ENCODE measurements at regions not wholly inside any gene's neighbourhood (a gene's known extent, or its start where the extent isn't known, plus 50 kb on each side); places are given as distances from the start of the nearest gene placed in this dataset.

GRCh38 chr4:30939684-30940083 is 219.5 kb downstream of the PCDH7 start:
- Mint-ChIP-seq H3K36me3 (ENCODE audit: unreplicated experiment) (peaks cover 3% of the 10 kb centered on the region), H3K27me3 (ENCODE audit: unreplicated experiment) (no peaks in the 10 kb centered on the region), H3K4me1 (ENCODE audit: unreplicated experiment) (peaks cover 15% of the 10 kb centered on the region), H3K9me3 (ENCODE audit: unreplicated experiment) (no peaks in the 10 kb centered on the region), H3K4me3 (ENCODE audit: unreplicated experiment) (no peak overlapping the region), H3K27ac (ENCODE audit: unreplicated experiment) (no peak overlapping the region)
- no peak for DNase-seq (ENCODE audit: extremely low spot score, unreplicated experiment)
- TF ChIP-seq CTCF (IDR thresholded peaks at IDR 0.05), result no peak

GRCh38 chr4:30941641-30942040 is 221.5 kb downstream of the PCDH7 start:
- Mint-ChIP-seq H3K36me3 (ENCODE audit: unreplicated experiment) (peaks cover 3% of the 10 kb centered on the region), H3K4me1 (ENCODE audit: unreplicated experiment) (peaks cover 27% of the 10 kb centered on the region), H3K27ac (ENCODE audit: unreplicated experiment) (no peak overlapping the region), H3K27me3 (ENCODE audit: unreplicated experiment) (no peaks in the 10 kb centered on the region), H3K4me3 (ENCODE audit: unreplicated experiment) (no peak overlapping the region), H3K9me3 (ENCODE audit: unreplicated experiment) (no peaks in the 10 kb centered on the region)
- DNase-seq (ENCODE audit: extremely low spot score, unreplicated experiment), result no peak
- TF ChIP-seq CTCF (IDR thresholded peaks at IDR 0.05), result no peak

- H3K4me3 Mint-ChIP-seq (ENCODE audit: unreplicated experiment), result no peak overlapping the region
- peaks cover 6% of the 10 kb centered on the region for H3K36me3 Mint-ChIP-seq (ENCODE audit: unreplicated experiment)
- no peak overlapping the region for H3K27ac Mint-ChIP-seq (ENCODE audit: unreplicated experiment)
- H3K9me3 Mint-ChIP-seq (ENCODE audit: unreplicated experiment), result no peaks in the 10 kb centered on the region
- DNase-seq (ENCODE audit: extremely low spot score, unreplicated experiment), result no peak
- H3K27me3 Mint-ChIP-seq (ENCODE audit: unreplicated experiment), result no peaks in the 10 kb centered on the region
- H3K4me1 Mint-ChIP-seq (ENCODE audit: unreplicated experiment), result peaks cover 34% of the 10 kb centered on the region
- no peak for TF ChIP-seq CTCF (IDR thresholded peaks at IDR 0.05)
These were observed 223.2 kb downstream of the PCDH7 start for GRCh38 chr4:30943356-30943755.

- TF ChIP-seq CTCF (IDR thresholded peaks at IDR 0.05), result no peak
- Mint-ChIP-seq H3K27me3 (ENCODE audit: unreplicated experiment) (no peaks in the 10 kb centered on the region), H3K4me1 (ENCODE audit: unreplicated experiment) (peaks cover 43% of the 10 kb centered on the region), H3K4me3 (ENCODE audit: unreplicated experiment) (no peak overlapping the region), H3K9me3 (ENCODE audit: unreplicated experiment) (no peaks in the 10 kb centered on the region), H3K36me3 (ENCODE audit: unreplicated experiment) (peaks cover 6% of the 10 kb centered on the region), H3K27ac (ENCODE audit: unreplicated experiment) (peak overlapping the region; percentile 82)
- no peak for DNase-seq (ENCODE audit: extremely low spot score, unreplicated experiment)
These were observed 225.4 kb downstream of the PCDH7 start for GRCh38 chr4:30945586-30945985.

- no peaks in the 10 kb centered on the region for H3K27me3 Mint-ChIP-seq (ENCODE audit: unreplicated experiment)
- H3K4me1 Mint-ChIP-seq (ENCODE audit: unreplicated experiment), result peaks cover 50% of the 10 kb centered on the region
- no peak for DNase-seq (ENCODE audit: extremely low spot score, unreplicated experiment)
- TF ChIP-seq CTCF (IDR thresholded peaks at IDR 0.05), result no peak
- peaks cover 6% of the 10 kb centered on the region for H3K36me3 Mint-ChIP-seq (ENCODE audit: unreplicated experiment)
- no peaks in the 10 kb centered on the region for H3K9me3 Mint-ChIP-seq (ENCODE audit: unreplicated experiment)
- peak overlapping the region; percentile 74 for H3K27ac Mint-ChIP-seq (ENCODE audit: unreplicated experiment)
- H3K4me3 Mint-ChIP-seq (ENCODE audit: unreplicated experiment), result no peak overlapping the region
These were observed 226.1 kb downstream of the PCDH7 start for GRCh38 chr4:30946288-30946687.
